ENCODE measurements at regions not wholly inside any gene's neighbourhood (a gene's known extent, or its start where the extent isn't known, plus 50 kb on each side); places are given as distances from the start of the nearest gene placed in this dataset.

- no TSS peak for BruUV-seq (replicated peaks)
- POLR2A ChIA-PET (ENCODE audit: unreplicated experiment): no interaction called here
Observed at GRCh38 chr16:60061396-60061795, 1327.3 kb upstream of the GOT2 start.

GRCh38 chr16:60060731-60061130 lies 1326.6 kb upstream of the GOT2 start:
- H4K20me1 ChIP-seq (ENCODE audit: insufficient read depth): no peaks in the 10 kb centered on the region
- H3K4me2 ChIP-seq: no peak overlapping the region
- no peaks in the 10 kb centered on the region for H3F3A ChIP-seq (ENCODE audit: insufficient read depth, low read depth)
- H3K9me3 ChIP-seq (ENCODE audit: insufficient read depth, low read depth): no peaks in the 10 kb centered on the region
- H3K4me1 ChIP-seq (replicated peaks; ENCODE audit: insufficient read depth): no peaks in the 10 kb centered on the region
- no peak overlapping the region for H3K27ac ChIP-seq
- TF ChIP-seq CTCF (conservative IDR thresholded peaks at IDR 0.05) (no peak), EZH2 (IDR thresholded peaks at IDR 0.05; ENCODE audit: low read depth) (no peak)
- H3K79me2 ChIP-seq (ENCODE audit: low read depth): no peaks in the 10 kb centered on the region
- no TSS peak for BruUV-seq (replicated peaks)
- no peaks in the 10 kb centered on the region for H3K9me2 ChIP-seq (ENCODE audit: insufficient read depth)
- POLR2A ChIA-PET (ENCODE audit: unreplicated experiment): no interaction called here
- no peak overlapping the region for H2AFZ ChIP-seq
- DNase-seq: no peak
- CTCF ChIA-PET: no interaction called here
- no peaks in the 10 kb centered on the region for H3K36me3 ChIP-seq (ENCODE audit: low read depth)
- intact Hi-C loops (cut with micrococcal nuclease; ENCODE audit: unreplicated experiment): no loop called here
- no peaks in the 10 kb centered on the region for H3K27me3 ChIP-seq (ENCODE audit: insufficient read depth, low read depth)
- H3K4me3 ChIP-seq: no peak overlapping the region

More at GRCh38 chr16:60061396-60061795, 1327.3 kb upstream of the GOT2 start:
- Histone ChIP-seq H3K9me2 (ENCODE audit: insufficient read depth) (no peaks in the 10 kb centered on the region), H3K79me2 (ENCODE audit: low read depth) (no peaks in the 10 kb centered on the region), H3K36me3 (ENCODE audit: low read depth) (no peaks in the 10 kb centered on the region), H3K9me3 (ENCODE audit: insufficient read depth, low read depth) (no peaks in the 10 kb centered on the region), H3F3A (ENCODE audit: insufficient read depth, low read depth) (no peaks in the 10 kb centered on the region), H3K4me3 (no peak overlapping the region), H3K4me1 (replicated peaks; ENCODE audit: insufficient read depth) (no peaks in the 10 kb centered on the region), H3K27me3 (ENCODE audit: insufficient read depth, low read depth) (no peaks in the 10 kb centered on the region), H3K4me2 (no peak overlapping the region), H2AFZ (no peak overlapping the region), H4K20me1 (ENCODE audit: insufficient read depth) (no peaks in the 10 kb centered on the region), H3K27ac (no peak overlapping the region)
- no peak for DNase-seq
- intact Hi-C loops (cut with micrococcal nuclease; ENCODE audit: unreplicated experiment): no loop called here
- CTCF ChIA-PET: no interaction called here
- TF ChIP-seq CTCF (conservative IDR thresholded peaks at IDR 0.05) (no peak), EZH2 (IDR thresholded peaks at IDR 0.05; ENCODE audit: low read depth) (no peak)

GRCh38 chr16:60059141-60059540 lies 1325.0 kb upstream of the GOT2 start:
- DNase-seq: no peak
- Histone ChIP-seq H3K9me2 (ENCODE audit: insufficient read depth) (no peaks in the 10 kb centered on the region), H3K36me3 (ENCODE audit: low read depth) (no peaks in the 10 kb centered on the region), H3K79me2 (ENCODE audit: low read depth) (no peaks in the 10 kb centered on the region), H3K4me2 (no peak overlapping the region), H3F3A (ENCODE audit: insufficient read depth, low read depth) (no peaks in the 10 kb centered on the region), H3K27me3 (ENCODE audit: insufficient read depth, low read depth) (no peaks in the 10 kb centered on the region), H3K4me1 (replicated peaks; ENCODE audit: insufficient read depth) (no peaks in the 10 kb centered on the region), H2AFZ (no peak overlapping the region), H3K27ac (no peak overlapping the region), H3K9me3 (ENCODE audit: insufficient read depth, low read depth) (no peaks in the 10 kb centered on the region), H3K4me3 (no peak overlapping the region), H4K20me1 (ENCODE audit: insufficient read depth) (no peaks in the 10 kb centered on the region)
- intact Hi-C loops (cut with micrococcal nuclease; ENCODE audit: unreplicated experiment): no loop called here
- CTCF ChIA-PET: no interaction called here
- TF ChIP-seq EZH2 (IDR thresholded peaks at IDR 0.05; ENCODE audit: low read depth) (no peak), CTCF (conservative IDR thresholded peaks at IDR 0.05) (no peak)
- BruUV-seq (replicated peaks): no TSS peak
- POLR2A ChIA-PET (ENCODE audit: unreplicated experiment): no interaction called here

Data from PC-9 (cell line).